Middle frontal gyrus (tissue), 1 donor: ENCODE measurements at regions not wholly inside any gene's neighbourhood (a gene's known extent, or its start where the extent isn't known, plus 50 kb on each side); places are given as distances from the start of the nearest gene placed in this dataset.

Source experiments
- DNase-seq: peaks from one replicate; pipeline ENCODE4 v3.0.0-alpha.2; 2015; ENCODE audit warnings: low spot score; ENCODE audit errors: extremely low spot score

GRCh38 chr6:91433660-91434534 is 847.0 kb upstream of the MAP3K7 start:
- DNase-seq, result no peak

GRCh38 chr6:91428953-91429560 is 842.2 kb upstream of the MAP3K7 start:
- DNase-seq, result no peak

- no peak for DNase-seq
Observed at GRCh38 chr6:91428296-91428695, 841.4 kb upstream of the MAP3K7 start.

GRCh38 chr6:91420243-91420642 is 833.4 kb upstream of the MAP3K7 start:
- no peak for DNase-seq

- no peak for DNase-seq
Observed at GRCh38 chr6:91415031-91415605, 828.2 kb upstream of the MAP3K7 start.

- DNase-seq, result no peak
Observed at GRCh38 chr6:91412532-91412931, 825.7 kb upstream of the MAP3K7 start.

- DNase-seq, result no peak
Observed at GRCh38 chr6:91407706-91408105, 820.8 kb upstream of the MAP3K7 start.

GRCh38 chr6:91392951-91393350 is 806.1 kb upstream of the MAP3K7 start:
- DNase-seq, result no peak

GRCh38 chr6:91387290-91388059 is 800.6 kb upstream of the MAP3K7 start:
- DNase-seq, result no peak

- no peak for DNase-seq
Observed at GRCh38 chr6:91386204-91386603, 799.3 kb upstream of the MAP3K7 start.

GRCh38 chr6:91383207-91383606 is 796.3 kb upstream of the MAP3K7 start:
- no peak for DNase-seq

- no peak for DNase-seq
Observed at GRCh38 chr6:91376686-91377085, 789.8 kb upstream of the MAP3K7 start.

- no peak for DNase-seq
Observed at GRCh38 chr6:91366781-91367180, 779.9 kb upstream of the MAP3K7 start.

- no peak for DNase-seq
Observed at GRCh38 chr6:91358986-91359385, 772.1 kb upstream of the MAP3K7 start.

GRCh38 chr6:91352878-91353277 is 766.0 kb upstream of the MAP3K7 start:
- no peak for DNase-seq

GRCh38 chr6:91352321-91352720 is 765.4 kb upstream of the MAP3K7 start:
- no peak for DNase-seq

GRCh38 chr6:91350146-91350908 is 763.5 kb upstream of the MAP3K7 start:
- no peak for DNase-seq

- no peak for DNase-seq
Observed at GRCh38 chr6:91341473-91341872, 754.6 kb upstream of the MAP3K7 start.

- DNase-seq, result no peak
Observed at GRCh38 chr6:91340896-91341395, 754.1 kb upstream of the MAP3K7 start.

GRCh38 chr6:91337967-91338366 is 751.1 kb upstream of the MAP3K7 start:
- no peak for DNase-seq

- no peak for DNase-seq
Observed at GRCh38 chr6:91330896-91331295, 744.0 kb upstream of the MAP3K7 start.
